OCI-LY1 (cell line): ENCODE measurements at regions not wholly inside any gene's neighbourhood (a gene's known extent, or its start where the extent isn't known, plus 50 kb on each side); places are given as distances from the start of the nearest gene placed in this dataset.

ENCODE experiments used
- EZH2 ChIP-seq: fragments of 200-600 bp; sonication (generic), shearing (Covaris generic); IDR thresholded peaks from 2 replicates; pipeline ENCODE4 v1.8.0; 2017; ENCODE audit warnings: borderline replicate concordance, mixed run types, mild to moderate bottlenecking, antibody characterized with exemption, low read length, moderate library complexity, mixed read lengths
- TF ChIP-seq, protein P1 (sequence below): fragments of 200-600 bp; sonication (generic), shearing (Covaris generic); IDR thresholded peaks from 2 replicates; pipeline ENCODE4 v1.5.1; 2017; ENCODE audit warnings: mild to moderate bottlenecking, antibody characterized with exemption, low read length, moderate library complexity, mixed read lengths

DNA sequence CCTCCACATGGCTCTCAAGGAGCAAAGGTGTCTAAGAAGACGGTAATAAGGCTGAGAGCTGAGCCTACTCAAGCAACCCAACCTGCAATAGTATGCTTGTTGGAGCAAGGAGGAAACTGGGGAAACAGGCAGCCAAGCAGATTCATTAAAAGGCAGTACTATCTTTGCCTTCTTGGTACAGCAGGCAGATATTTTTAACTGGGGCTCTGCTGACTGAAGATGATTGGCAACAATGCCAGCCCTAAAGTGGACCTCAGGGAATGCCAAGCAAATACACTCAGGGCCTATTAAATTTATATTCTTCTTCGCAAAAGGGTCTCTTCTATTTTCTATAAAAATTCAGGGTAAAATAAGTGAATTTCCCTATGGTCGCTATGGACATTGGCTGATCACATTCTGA is 109.4 kb upstream of the PCGF5 start:
- TF ChIP-seq EZH2 = no peak
- TF ChIP-seq, protein P1, sequence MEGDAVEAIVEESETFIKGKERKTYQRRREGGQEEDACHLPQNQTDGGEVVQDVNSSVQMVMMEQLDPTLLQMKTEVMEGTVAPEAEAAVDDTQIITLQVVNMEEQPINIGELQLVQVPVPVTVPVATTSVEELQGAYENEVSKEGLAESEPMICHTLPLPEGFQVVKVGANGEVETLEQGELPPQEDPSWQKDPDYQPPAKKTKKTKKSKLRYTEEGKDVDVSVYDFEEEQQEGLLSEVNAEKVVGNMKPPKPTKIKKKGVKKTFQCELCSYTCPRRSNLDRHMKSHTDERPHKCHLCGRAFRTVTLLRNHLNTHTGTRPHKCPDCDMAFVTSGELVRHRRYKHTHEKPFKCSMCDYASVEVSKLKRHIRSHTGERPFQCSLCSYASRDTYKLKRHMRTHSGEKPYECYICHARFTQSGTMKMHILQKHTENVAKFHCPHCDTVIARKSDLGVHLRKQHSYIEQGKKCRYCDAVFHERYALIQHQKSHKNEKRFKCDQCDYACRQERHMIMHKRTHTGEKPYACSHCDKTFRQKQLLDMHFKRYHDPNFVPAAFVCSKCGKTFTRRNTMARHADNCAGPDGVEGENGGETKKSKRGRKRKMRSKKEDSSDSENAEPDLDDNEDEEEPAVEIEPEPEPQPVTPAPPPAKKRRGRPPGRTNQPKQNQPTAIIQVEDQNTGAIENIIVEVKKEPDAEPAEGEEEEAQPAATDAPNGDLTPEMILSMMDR = no peak
